ENCODE measurements at regions not wholly inside any gene's neighbourhood (a gene's known extent, or its start where the extent isn't known, plus 50 kb on each side); places are given as distances from the start of the nearest gene placed in this dataset.
"Not testable (repeated sequence)": the region's sequence is repeated elsewhere in the genome, so short reads cannot be mapped to it uniquely, and the experiment has no call there.

- DNase-seq: no peak
These were observed 111.7 kb upstream of the TMEM170B start for GRCh38 chr6:11425876-11426275.

DNA sequence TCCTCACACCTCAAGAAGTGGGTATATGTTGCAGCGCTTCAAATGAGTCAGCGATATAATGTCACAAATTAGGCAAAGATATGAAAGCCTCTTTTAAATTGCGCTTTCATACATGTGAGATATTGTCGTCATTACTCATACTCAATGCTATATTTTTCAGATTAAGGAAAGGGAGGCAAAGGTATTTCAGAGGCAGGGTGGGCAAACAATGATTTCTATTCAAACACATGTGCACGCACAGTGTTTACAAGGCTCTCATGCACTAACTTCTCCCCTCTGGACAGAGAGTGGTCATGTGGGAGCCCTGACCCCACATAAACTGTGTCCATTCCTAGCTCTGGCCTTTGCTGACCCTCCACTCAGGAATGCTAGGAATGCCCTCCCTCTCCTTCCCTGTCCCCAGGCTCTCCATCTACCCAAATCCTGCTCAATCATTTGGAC, 112.1 kb upstream of the TMEM170B start:
- DNase-seq: no peak

- no peak for DNase-seq
These were observed 113.0 kb upstream of the TMEM170B start for GRCh38 chr6:11424395-11425034.

DNA sequence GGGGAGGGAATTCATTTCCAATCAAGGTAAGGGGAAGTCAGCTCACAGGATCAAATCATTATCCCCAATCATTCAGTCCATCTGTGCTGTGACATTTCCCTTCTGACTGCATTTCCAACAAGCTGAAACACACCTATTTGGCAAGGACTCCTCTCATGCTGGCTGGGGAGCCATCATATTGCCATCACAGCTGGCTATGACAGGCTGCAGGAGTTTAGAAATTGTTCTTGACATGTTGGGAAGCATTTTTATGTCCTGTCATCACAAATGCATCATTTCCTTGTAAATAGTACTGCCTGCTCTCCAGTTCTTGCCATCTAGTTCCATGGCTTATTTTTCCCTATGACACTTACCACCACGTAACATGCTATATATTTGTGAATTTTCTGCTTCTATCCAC, 113.9 kb upstream of the TMEM170B start:
- no peak for DNase-seq

GRCh38 chr6:11423072-11423471, 114.5 kb upstream of the TMEM170B start:
- DNase-seq: no peak

DNA sequence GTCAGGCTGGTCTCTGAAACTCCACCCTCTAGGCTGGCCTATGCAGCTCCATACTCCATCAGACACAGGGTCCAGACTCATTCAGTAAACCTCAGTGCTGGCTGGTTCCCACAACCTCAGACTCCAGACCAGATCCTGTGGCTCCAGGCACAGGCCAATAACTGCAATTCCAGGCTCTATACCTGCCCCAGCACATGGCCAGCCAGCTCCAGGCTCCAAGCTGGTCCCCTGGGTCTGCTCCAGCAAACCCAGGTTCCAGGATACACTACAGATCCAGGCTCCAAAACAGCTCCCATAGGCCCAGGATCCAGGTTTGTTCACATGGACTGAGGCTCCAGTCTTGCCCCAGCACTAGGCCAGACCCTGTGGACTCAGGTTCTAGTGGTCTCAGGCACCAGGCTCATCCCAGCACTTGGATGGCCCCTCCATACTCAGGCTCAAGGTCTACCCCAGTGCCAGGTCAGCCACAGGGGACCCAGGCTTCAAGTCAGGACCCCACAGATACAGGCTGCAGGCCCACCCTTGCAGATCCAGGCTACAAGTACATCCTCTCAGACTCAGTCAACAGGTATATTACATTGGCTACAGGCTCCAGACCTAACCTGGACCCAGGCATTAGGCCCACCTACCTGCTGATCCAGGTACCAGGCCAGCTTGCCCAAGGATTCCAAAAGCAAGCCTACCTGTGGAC, 117.6 kb upstream of the TMEM170B start:
- DNase-seq: no peak

- DNase-seq: no peak
These were observed 119.2 kb upstream of the TMEM170B start for GRCh38 chr6:11418290-11418905.

- no peak for DNase-seq
These were observed 120.5 kb upstream of the TMEM170B start for GRCh38 chr6:11416936-11417576.

GRCh38 chr6:11416099-11416935, 121.2 kb upstream of the TMEM170B start:
- DNase-seq: not testable (repeated sequence)

- no peak for DNase-seq
These were observed 122.0 kb upstream of the TMEM170B start for GRCh38 chr6:11415557-11415956.

GRCh38 chr6:11414176-11414963, 123.2 kb upstream of the TMEM170B start:
- DNase-seq: no peak

DNA sequence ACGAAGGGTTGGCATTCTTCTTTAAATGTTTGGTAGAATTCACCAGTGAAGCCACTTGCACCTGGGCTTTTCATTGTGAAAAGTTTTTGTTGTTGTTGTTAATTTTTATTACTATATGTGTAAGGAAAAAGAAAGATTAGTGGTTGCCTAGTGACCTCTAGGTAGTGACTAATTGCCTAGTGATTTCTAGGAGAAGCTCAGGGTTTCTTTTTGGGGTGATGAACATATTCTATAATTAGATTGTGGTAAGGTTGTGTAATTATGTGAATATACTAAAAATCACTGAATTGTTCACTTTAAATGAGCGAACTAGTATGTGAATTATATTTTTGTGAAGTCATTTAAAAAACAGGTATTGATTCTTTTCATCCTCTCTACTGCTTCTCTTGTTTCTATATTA, 123.8 kb upstream of the TMEM170B start:
- DNase-seq: peak; percentile 80

GRCh38 chr6:11413117-11413687, 124.3 kb upstream of the TMEM170B start:
- no peak for DNase-seq

- DNase-seq: no peak
These were observed 124.9 kb upstream of the TMEM170B start for GRCh38 chr6:11412616-11413015.

DNA sequence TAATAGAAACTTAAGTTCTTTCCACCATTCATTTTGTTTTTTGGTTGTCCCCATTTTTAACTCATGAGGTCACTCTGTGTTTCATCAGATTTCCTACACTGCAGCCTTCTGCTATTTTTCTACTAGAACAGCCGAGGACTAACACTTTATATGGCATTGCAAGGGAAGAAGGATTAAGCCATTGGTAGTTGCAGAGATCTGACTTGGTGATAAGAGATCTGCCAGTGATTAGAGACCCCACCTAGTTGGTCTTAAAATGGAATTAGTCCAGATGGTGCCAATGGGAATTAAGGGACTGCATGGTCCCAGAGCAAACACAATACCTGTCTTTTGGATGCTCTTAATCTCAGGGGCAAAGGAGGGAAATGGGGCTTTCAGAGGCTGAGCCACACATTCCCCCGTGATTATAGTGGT, 125.5 kb upstream of the TMEM170B start:
- peak; percentile 43 for DNase-seq

- no peak for DNase-seq
These were observed 126.0 kb upstream of the TMEM170B start for GRCh38 chr6:11411593-11411992.

- DNase-seq: peak; percentile 34
These were observed 126.8 kb upstream of the TMEM170B start for GRCh38 chr6:11410539-11411307.

DNA sequence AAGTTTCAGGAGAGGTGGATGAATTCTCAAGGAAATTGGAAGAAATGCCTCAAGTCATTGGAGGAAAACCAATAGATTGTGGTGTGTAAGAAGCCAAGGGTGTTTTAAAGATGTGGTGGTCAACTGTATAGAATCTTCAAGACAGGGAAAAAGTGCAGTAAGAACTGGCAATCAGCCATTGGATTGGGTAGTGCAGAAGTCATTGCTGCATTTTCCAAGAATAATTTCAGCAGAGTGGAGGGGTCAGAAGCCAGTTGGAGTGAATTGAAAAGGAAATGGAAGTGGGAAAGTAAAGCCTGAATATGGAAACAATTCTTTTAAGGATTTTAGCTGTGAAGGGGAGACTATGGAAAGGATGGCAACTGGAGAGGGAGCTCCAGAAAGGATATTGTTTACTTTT, 128.2 kb upstream of the TMEM170B start:
- no peak for DNase-seq

DNA sequence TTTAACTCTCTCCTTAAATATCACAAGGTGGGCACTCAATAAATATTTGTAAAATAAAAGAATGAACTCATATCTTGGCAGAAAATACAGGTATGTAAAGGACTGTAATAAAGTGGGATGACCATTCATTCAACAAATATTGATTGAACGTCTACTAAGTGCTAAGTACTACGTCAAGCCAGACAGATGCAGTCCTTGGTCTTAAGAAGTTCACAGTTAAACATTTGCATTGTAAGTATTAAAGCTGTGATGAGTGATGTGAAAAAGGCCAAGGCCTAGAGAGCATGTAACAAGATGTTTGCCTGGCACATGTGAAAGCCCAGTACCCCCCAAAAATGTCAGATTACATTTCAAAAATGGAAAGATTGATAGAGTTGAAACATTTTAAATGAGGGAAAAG, 130.1 kb upstream of the TMEM170B start:
- DNase-seq: no peak

DNA sequence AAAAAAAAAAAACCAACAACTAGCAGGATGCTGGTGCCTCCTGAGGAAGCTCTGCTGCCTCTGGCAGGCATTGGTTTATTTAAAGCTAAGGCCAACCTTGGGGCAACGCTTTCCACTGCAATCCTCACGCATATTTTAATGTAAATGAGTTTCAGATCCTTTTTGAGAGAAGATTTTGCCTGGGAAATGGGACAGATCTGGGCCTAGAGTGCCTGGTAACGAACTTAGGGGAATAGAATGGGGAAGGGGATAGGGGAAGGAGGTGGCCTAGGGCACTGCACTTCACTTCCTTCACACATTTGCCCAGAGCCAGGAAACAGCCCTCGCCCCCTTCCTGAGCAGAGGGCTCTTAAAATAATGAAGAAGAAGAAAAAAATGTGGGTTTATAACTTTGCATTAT, 132.7 kb upstream of the TMEM170B start:
- DNase-seq: peak; percentile 66

- DNase-seq: no peak
These were observed 133.5 kb upstream of the TMEM170B start for GRCh38 chr6:11404081-11404480.

Data from suppressor macrophage treated with lipopolysaccharide for 4 hours (primary cell).